ENCODE measurements at regions not wholly inside any gene's neighbourhood (a gene's known extent, or its start where the extent isn't known, plus 50 kb on each side); places are given as distances from the start of the nearest gene placed in this dataset.

- no peak for TF ChIP-seq PKNOX1 (IDR thresholded peaks at IDR 0.05)
- TF ChIP-seq FOXM1 (IDR thresholded peaks at IDR 0.05; ENCODE audit: borderline replicate concordance) = no peak
- TF ChIP-seq ARNT (IDR thresholded peaks at IDR 0.05) = no peak
- no peak for TF ChIP-seq SUZ12 (IDR thresholded peaks at IDR 0.05)
- no peak for TF ChIP-seq SP1 (IDR thresholded peaks at IDR 0.05)
Measured at GRCh38 chr6:144647406-144647964, 362.4 kb downstream of the UTRN start.
